H9 (cell line): ENCODE measurements at regions not wholly inside any gene's neighbourhood (a gene's known extent, or its start where the extent isn't known, plus 50 kb on each side); places are given as distances from the start of the nearest gene placed in this dataset.

ENCODE experiments used
- DNase-seq: peaks from one replicate; pipeline ENCODE4 v3.0.0-alpha.2; 2017
- H2AFZ ChIP-seq: one replicate; pipeline ENCODE4 v1.6.1; 2013; ENCODE audit warnings: mild to moderate bottlenecking, low read length, control low read depth, moderate library complexity
- H2AK5ac ChIP-seq: 2 replicates; pipeline ENCODE4 v1.6.1; 2013; ENCODE audit warnings: low read length, control low read depth, mixed read lengths; ENCODE audit not compliant: insufficient read length
- H2BK120ac ChIP-seq: one replicate; pipeline ENCODE4 v1.6.1; 2013; ENCODE audit warnings: low read depth, mild to moderate bottlenecking, low read length, control low read depth, inconsistent platforms; ENCODE audit not compliant: poor library complexity, severe bottlenecking
- H2BK12ac ChIP-seq: 2 replicates; pipeline ENCODE4 v1.6.1; 2013; ENCODE audit warnings: low read length, control low read depth, mixed read lengths, low read depth; ENCODE audit not compliant: insufficient read length
- H2BK15ac ChIP-seq: 2 replicates; pipeline ENCODE4 v1.6.1; 2013; ENCODE audit warnings: low read depth, low read length, control low read depth
- H2BK20ac ChIP-seq: one replicate; pipeline ENCODE4 v1.6.1; 2013; ENCODE audit warnings: low read depth, mild to moderate bottlenecking, low read length, control low read depth, inconsistent platforms; ENCODE audit not compliant: poor library complexity, severe bottlenecking
- H2BK5ac ChIP-seq: 2 replicates; pipeline ENCODE4 v1.6.1; 2013; ENCODE audit warnings: low read length, control low read depth, mixed read lengths; ENCODE audit not compliant: insufficient read length
- H3K14ac ChIP-seq: 2 replicates; pipeline ENCODE4 v1.6.1; 2013; ENCODE audit warnings: low read length, control low read depth; ENCODE audit not compliant: insufficient read depth
- H3K18ac ChIP-seq: 2 replicates; pipeline ENCODE4 v1.6.1; 2013; ENCODE audit warnings: low read depth, mild to moderate bottlenecking, mixed read lengths, low read length, control low read depth; ENCODE audit not compliant: insufficient read length
- H3K23ac ChIP-seq: 2 replicates; pipeline ENCODE4 v1.6.1; 2013; ENCODE audit warnings: low read length, control low read depth, mixed read lengths, low read depth; ENCODE audit not compliant: insufficient read length
- H3K23me2 ChIP-seq: 2 replicates; pipeline ENCODE4 v1.6.1; 2013; ENCODE audit warnings: low read depth, mild to moderate bottlenecking, mixed read lengths, low read length, control low read depth; ENCODE audit not compliant: insufficient read length, poor library complexity, severe bottlenecking
- H3K27ac ChIP-seq: 2 replicates; pipeline ENCODE4 v1.5.1; 2013; ENCODE audit warnings: low read length, control low read depth, mixed read lengths, low read depth; ENCODE audit not compliant: insufficient read length
- H3K27me3 ChIP-seq: 2 replicates; pipeline ENCODE4 v1.6.1; 2013; ENCODE audit warnings: low read length, control low read depth, inconsistent platforms; ENCODE audit not compliant: insufficient read depth
- H3K4ac ChIP-seq: 2 replicates; pipeline ENCODE4 v1.6.1; 2013; ENCODE audit warnings: low read depth, mild to moderate bottlenecking, control low read depth, inconsistent platforms, low read length, moderate library complexity
- H3K4me1 ChIP-seq: 2 replicates; pipeline ENCODE4 v1.6.1; 2013; ENCODE audit warnings: low read length, control low read depth, inconsistent platforms; ENCODE audit not compliant: insufficient read depth
- H3K4me2 ChIP-seq: 2 replicates; pipeline ENCODE4 v1.6.1; 2013; ENCODE audit warnings: low read length, control low read depth, mixed read lengths; ENCODE audit not compliant: insufficient read length, insufficient read depth
- H3K56ac ChIP-seq: 2 replicates; pipeline ENCODE4 v1.6.1; 2013; ENCODE audit warnings: low read depth, mild to moderate bottlenecking, mixed read lengths, low read length, control low read depth; ENCODE audit not compliant: insufficient read length
- H3K79me1 ChIP-seq: 2 replicates; pipeline ENCODE4 v1.6.1; 2013; ENCODE audit warnings: low read depth, mild to moderate bottlenecking, moderate library complexity, low read length, control low read depth, inconsistent platforms; ENCODE audit not compliant: insufficient read depth, poor library complexity, severe bottlenecking
- H3K79me2 ChIP-seq: 2 replicates; pipeline ENCODE4 v1.6.1; 2013; ENCODE audit warnings: low read length, control low read depth, inconsistent platforms; ENCODE audit not compliant: insufficient read depth
- H3K9ac ChIP-seq: 2 replicates; pipeline ENCODE4 v1.6.1; 2013; ENCODE audit warnings: low read length, control low read depth, mixed read lengths; ENCODE audit not compliant: insufficient read length; ENCODE audit errors: extremely low read depth
- H3K9me3 ChIP-seq: one replicate; pipeline ENCODE4 v1.6.1; 2013; ENCODE audit warnings: low read depth, low read length, inconsistent platforms; ENCODE audit not compliant: control insufficient read depth
- H3T11ph ChIP-seq: one replicate; pipeline ENCODE4 v1.6.1; 2013; ENCODE audit warnings: mild to moderate bottlenecking, low read length, control low read depth, inconsistent platforms
- H4K20me1 ChIP-seq: one replicate; pipeline ENCODE4 v1.6.1; 2013; ENCODE audit not compliant: control insufficient read depth, insufficient read length, insufficient read depth
- H4K5ac ChIP-seq: 2 replicates; pipeline ENCODE4 v1.6.1; 2013; ENCODE audit warnings: low read depth, mild to moderate bottlenecking, mixed read lengths, low read length, control low read depth; ENCODE audit not compliant: insufficient read length
- H4K8ac ChIP-seq: replicated peaks from 2 replicates; pipeline ENCODE4 v1.6.1; 2013; ENCODE audit warnings: low read length, control low read depth, mixed read lengths, low read depth; ENCODE audit not compliant: insufficient read length
- H4K91ac ChIP-seq: 2 replicates; pipeline ENCODE4 v1.6.1; 2013; ENCODE audit warnings: low read depth, mild to moderate bottlenecking, moderate library complexity, mixed read lengths, low read length, control low read depth; ENCODE audit not compliant: insufficient read length
- H3K27ac Mint-ChIP-seq, 3 experiments: 2 replicates in 2 of 3; 3 replicates in 1 of 3; pipeline ENCODE4 v1.8.0; 2020 to 2021; ENCODE audit warnings: mixed read lengths in 3 of 3, mild to moderate bottlenecking in 1 of 3, moderate library complexity in 1 of 3
- H3K27me3 Mint-ChIP-seq: 2 replicates; pipeline ENCODE4 v1.8.0; 2021; ENCODE audit warnings: low read depth, mild to moderate bottlenecking, moderate library complexity, mixed read lengths
- H3K36me3 Mint-ChIP-seq, 3 experiments: 2 replicates in 2 of 3; 3 replicates in 1 of 3; pipeline ENCODE4 v1.8.0; 2020 to 2021; ENCODE audit warnings: low read depth in 3 of 3, mixed read lengths in 3 of 3; ENCODE audit not compliant: insufficient read depth in 1 of 3
- H3K4me1 Mint-ChIP-seq, 2 experiments: 2 replicates each; pipeline ENCODE4 v1.8.0; 2020; ENCODE audit warnings: mixed read lengths in 2 of 2
- H3K4me3 Mint-ChIP-seq, 2 experiments: 2 replicates in 1 of 2; 3 replicates in 1 of 2; pipeline ENCODE4 v1.8.0; 2020 to 2021; ENCODE audit warnings: mild to moderate bottlenecking in 2 of 2, mixed read lengths in 2 of 2, moderate library complexity in 1 of 2
- H3K9me3 Mint-ChIP-seq, 2 experiments: 2 replicates in 1 of 2; 3 replicates in 1 of 2; pipeline ENCODE4 v1.8.0; 2020; ENCODE audit warnings: mild to moderate bottlenecking in 2 of 2, mixed read lengths in 2 of 2, moderate library complexity in 1 of 2
- WGBS: extraction: QIAGEN DNeasy Blood & Tissue Kit; methylation state at CpG from one replicate; pipeline ENCODE4 v1.1.7; 2013; ENCODE audit warnings: missing lambda C conversion rate, low lambda C conversion rate, mixed read lengths; ENCODE audit not compliant: insufficient read length; ENCODE audit errors: extremely low coverage; 5-methylcytosine and 5-hydroxymethylcytosine counted together
- TF ChIP-seq, protein P1 (sequence below): fragments of 200-600 bp; sonication (generic); conservative IDR thresholded peaks from 3 replicates; pipeline ENCODE4 v1.8.0; 2021; ENCODE audit warnings: antibody characterized with exemption, mild to moderate bottlenecking

DNA sequence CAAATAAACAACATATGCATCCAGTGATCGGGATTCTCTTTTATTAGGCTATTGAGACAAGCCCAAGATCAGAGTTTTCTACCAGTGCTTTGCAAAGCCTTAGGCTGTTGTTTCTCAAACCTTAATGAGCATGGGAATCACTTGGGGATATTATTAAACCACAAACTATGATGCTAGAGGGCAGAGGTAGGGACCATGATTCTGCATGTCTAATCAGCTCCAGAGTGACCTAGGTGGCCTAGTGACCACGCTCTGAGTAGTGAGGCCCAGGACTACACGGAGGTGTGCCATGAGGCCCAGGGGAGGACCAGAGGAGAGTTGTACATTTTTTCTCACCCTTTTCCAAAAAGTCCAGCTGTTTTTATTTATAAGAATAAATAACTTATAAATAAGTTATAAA lies 298.5 kb upstream of the TLE4 start:
- Histone ChIP-seq H3K4ac (no peak overlapping the region), H2BK120ac (no peak overlapping the region), H3K79me1 (no peaks in the 10 kb centered on the region), H3K4me2 (no peak overlapping the region), H3K9me3 (no peaks in the 10 kb centered on the region), H3K23ac (no peak overlapping the region), H3K27ac (no peak overlapping the region), H4K20me1 (no peaks in the 10 kb centered on the region), H2BK12ac (no peak overlapping the region), H3K9ac (no peak overlapping the region), H4K91ac (no peak overlapping the region), H2BK5ac (no peak overlapping the region), H2AFZ (no peak overlapping the region), H3K79me2 (no peaks in the 10 kb centered on the region), H4K8ac (no peak overlapping the region), H3K4me1 (no peaks in the 10 kb centered on the region), H4K5ac (no peak overlapping the region), H2AK5ac (no peak overlapping the region), H3K23me2 (no peaks in the 10 kb centered on the region), H3K27me3 (no peaks in the 10 kb centered on the region), H3K56ac (no peak overlapping the region), H3K14ac (no peak overlapping the region), H2BK20ac (no peak overlapping the region), H3K18ac (no peak overlapping the region), H3T11ph (no peak overlapping the region), H2BK15ac (no peak overlapping the region)
- H3K27me3 Mint-ChIP-seq: peaks cover 2% of the 10 kb centered on the region; the same call in 1 of the 2 replicates
- TF ChIP-seq, protein P1, sequence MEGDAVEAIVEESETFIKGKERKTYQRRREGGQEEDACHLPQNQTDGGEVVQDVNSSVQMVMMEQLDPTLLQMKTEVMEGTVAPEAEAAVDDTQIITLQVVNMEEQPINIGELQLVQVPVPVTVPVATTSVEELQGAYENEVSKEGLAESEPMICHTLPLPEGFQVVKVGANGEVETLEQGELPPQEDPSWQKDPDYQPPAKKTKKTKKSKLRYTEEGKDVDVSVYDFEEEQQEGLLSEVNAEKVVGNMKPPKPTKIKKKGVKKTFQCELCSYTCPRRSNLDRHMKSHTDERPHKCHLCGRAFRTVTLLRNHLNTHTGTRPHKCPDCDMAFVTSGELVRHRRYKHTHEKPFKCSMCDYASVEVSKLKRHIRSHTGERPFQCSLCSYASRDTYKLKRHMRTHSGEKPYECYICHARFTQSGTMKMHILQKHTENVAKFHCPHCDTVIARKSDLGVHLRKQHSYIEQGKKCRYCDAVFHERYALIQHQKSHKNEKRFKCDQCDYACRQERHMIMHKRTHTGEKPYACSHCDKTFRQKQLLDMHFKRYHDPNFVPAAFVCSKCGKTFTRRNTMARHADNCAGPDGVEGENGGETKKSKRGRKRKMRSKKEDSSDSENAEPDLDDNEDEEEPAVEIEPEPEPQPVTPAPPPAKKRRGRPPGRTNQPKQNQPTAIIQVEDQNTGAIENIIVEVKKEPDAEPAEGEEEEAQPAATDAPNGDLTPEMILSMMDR: no peak
- 0 out of 7 replicates have a peak overlapping the region, but pooled peaks of 1 of the 3 experiments have one; percentile 59 for H3K27ac Mint-ChIP-seq
- H3K36me3 Mint-ChIP-seq: no peaks in the 10 kb centered on the region
- peaks cover 12 to 16% of the 10 kb centered on the region in 2 experiments for H3K4me1 Mint-ChIP-seq
- no peak for DNase-seq
- no CpG with 5 or more reads among the region's 3 CpGs for WGBS
- no peak overlapping the region for H3K4me3 Mint-ChIP-seq
- no peaks in the 10 kb centered on the region; a peak in 1 of 5 replicates for H3K9me3 Mint-ChIP-seq
